Hematopoietic multipotent progenitor cell treated with erythropoietin and hydrocortisone succinate and interleukin-3 and kit ligand, for 17 days (in vitro differentiated cells): ENCODE measurements at regions not wholly inside any gene's neighbourhood (a gene's known extent, or its start where the extent isn't known, plus 50 kb on each side); places are given as distances from the start of the nearest gene placed in this dataset.
"Not testable (repeated sequence)": the region's sequence is repeated elsewhere in the genome, so short reads cannot be mapped to it uniquely, and the experiment has no call there.

ENCODE experiments used
- DNase-seq: peaks from one replicate; pipeline ENCODE4 v3.0.0-alpha.2; 2015; ENCODE audit warnings: low spot score

DNA sequence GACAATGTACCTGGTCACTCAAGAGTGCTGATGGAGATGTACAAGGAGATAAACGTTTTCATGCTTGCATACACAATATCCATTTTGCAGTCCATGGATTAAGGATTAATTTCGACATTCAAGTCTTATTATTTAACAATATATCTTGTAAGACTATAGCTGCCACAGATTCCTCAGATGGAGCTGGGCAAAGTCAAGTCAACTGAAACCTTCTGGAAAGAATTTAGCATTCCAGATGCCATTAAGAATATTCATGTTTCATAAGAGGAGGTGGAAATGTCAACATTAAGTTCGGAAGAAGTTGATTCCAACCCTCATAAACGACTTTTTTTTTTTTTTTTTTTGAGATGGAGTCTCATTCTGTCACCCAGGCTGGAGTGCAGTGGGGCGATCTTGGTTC lies 126.0 kb downstream of the SHANK2 start:
- not testable (repeated sequence) for DNase-seq

GRCh38 chr11:71125150-71125549 lies 127.2 kb downstream of the SHANK2 start:
- no peak for DNase-seq

DNA sequence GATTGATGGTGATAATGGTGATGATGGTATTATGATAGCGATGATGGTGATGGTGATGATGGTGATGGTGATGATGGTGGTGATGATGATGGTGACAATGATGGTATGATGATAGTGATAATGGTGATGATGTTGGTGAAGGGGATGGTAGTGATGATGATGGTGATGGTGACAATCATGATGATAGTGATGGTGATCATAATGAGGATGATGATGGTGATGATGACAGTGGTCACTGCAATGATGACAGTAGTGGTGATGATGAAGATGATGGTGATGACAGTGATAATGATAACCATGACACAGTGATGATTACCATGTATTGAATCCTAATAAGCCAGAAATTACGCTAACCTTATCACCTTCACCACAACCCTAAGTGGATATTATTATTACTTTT lies 128.2 kb downstream of the SHANK2 start:
- no peak for DNase-seq

DNA sequence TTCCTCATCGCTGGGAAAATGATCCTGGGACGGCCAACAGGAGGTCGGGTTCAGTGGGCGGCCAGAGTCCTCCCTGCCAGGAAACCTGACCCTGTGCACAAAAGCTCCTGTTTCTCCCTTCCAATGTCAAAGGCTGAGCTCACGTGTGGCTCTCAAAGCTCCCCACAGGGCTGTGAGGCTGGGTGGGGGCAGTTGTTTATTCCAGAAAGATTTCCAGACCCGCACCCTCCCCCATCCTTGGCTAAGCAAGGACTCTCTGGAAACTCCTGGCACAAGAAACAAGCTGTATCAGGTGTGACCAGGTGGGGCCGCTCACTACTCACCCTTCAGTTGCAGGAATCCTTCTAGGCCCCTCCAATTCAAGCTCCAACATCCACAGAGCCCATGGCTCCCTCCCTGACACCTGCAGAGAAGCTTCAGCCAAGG lies 131.9 kb downstream of the SHANK2 start:
- DNase-seq = no peak

DNA sequence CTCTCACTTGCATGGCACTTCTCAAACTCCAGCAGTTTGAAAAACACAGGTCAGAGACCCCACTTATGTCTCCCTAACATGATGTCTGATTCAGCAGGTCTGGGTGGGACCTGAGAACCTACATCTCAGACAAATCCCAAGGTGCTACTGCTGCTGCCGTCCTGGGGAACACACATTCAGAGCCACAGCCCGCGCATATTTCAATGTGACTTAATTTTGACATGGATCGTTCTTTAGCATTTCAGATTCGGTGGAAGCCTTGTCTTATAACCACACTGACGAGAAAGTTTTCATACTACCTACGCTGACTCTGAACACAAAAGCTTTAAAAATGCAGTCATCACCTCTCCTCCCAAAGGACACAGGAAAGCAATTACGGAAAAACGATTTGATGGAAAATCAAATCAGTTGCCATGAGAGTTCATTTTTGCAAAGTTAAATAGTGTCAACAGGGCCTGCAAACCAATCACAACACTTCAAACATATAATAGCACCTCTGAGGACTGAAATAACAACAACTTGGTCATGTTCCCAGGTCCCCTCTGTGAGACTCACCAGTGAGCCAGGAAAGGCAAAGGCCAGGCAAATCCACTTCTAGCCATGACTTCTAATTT lies 132.6 kb downstream of the SHANK2 start:
- DNase-seq = no peak

GRCh38 chr11:71118671-71119250 lies 133.6 kb downstream of the SHANK2 start:
- DNase-seq = no peak

- no peak for DNase-seq
Measured at GRCh38 chr11:71117311-71117710, 135.1 kb downstream of the SHANK2 start.

DNA sequence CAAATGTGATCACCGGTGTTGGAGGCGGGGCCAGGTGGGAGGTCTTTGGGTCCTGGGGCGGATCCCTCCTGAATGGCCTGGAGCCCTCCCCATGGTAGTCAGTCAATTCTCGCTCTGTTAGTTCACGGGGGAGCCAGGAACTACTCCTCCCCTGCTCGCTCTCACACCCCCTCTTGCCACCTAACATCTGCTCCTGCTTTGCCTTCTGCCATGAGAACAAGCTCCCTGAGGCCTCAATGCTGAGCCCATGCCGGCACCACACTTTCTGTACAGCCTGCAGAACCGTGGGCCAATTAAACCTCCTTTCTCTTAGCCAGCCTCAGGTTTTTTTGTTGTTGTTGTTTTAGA lies 135.7 kb downstream of the SHANK2 start:
- DNase-seq = no peak

- DNase-seq = no peak
Measured at GRCh38 chr11:71115770-71116692, 136.3 kb downstream of the SHANK2 start.

- DNase-seq = no peak
Measured at GRCh38 chr11:71114124-71114851, 138.1 kb downstream of the SHANK2 start.

DNA sequence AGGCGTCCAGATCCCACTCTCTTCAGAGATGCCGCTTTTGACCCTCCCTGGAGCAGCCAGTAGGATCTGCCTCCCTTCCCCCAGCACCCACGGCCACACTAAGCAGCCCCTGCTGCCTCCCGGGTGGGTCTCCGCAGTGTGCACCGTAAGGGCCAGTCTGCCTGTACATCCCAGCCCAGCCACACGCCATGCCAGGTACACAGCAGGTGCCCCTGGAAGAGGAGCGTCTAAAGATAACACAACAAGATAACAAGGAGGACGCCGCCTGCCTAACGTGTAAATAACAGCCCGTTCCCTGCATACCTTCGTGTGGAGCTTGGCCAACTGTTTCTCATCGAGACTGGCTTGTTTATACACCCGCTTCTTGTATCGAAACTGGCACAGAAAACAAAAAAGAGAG lies 139.4 kb downstream of the SHANK2 start:
- DNase-seq = no peak

DNA sequence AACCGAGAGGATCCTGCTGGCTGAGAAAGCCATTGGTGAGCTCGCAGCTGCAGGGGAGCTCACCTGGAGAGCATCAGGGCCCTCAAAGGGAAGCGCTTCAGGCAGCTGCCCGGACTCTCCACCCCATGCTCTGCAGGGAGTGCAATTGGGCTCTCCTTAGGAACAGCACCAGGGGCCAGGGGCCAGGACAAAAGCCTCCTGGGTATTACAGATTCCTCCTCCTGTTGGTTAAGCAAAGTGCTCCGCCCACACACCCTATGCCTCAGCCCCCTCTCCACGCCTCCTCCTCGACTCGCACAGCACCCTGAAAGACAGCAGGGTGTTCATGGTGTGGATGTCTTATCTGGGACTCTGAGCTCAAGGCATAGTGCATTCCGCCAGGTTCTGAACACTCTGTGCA lies 139.9 kb downstream of the SHANK2 start:
- no peak for DNase-seq

- no peak for DNase-seq
Measured at GRCh38 chr11:71109586-71109985, 142.8 kb downstream of the SHANK2 start.

GRCh38 chr11:71109186-71109585 lies 143.2 kb downstream of the SHANK2 start:
- no peak for DNase-seq

DNA sequence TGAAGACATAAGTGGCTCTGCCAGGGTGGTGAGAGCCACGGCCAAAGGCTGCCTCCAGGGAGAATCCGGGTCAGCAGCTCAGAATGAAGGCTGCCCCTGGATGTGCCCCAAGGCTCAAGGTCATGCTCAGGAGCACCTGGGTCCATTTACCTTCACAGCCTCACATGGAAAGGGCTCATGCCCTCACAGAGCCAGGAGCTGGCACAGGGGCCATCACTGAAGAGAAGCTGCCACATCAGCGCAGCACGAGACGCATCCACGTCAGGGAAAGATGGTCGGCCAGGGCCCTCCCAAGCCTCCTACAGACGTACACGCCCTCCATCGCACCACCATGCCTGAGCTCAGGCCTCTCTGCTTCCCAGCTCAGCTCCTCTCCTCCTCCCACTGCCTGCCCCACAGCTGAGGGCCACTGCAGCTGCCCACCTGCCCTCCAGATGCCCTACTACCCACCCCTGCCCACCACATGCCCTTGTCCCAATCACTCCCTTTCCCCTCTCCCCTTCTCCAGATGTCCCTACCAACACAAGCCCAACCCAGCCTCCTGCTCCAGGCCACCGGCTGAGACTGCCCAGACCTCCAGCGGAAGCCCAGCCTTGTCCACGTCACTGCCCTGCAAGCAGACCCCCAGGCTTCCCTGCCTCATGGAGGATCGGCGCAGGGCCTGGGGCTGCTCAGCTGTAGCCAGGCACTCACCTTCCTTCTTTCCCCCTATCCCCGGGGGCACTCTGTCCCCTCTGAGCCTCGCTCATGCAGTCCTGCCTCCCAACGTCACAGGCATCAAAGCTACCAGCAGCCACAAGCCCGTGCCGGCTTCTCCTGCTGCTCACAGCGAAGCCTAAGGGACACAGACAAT lies 144.1 kb downstream of the SHANK2 start:
- no peak for DNase-seq

DNA sequence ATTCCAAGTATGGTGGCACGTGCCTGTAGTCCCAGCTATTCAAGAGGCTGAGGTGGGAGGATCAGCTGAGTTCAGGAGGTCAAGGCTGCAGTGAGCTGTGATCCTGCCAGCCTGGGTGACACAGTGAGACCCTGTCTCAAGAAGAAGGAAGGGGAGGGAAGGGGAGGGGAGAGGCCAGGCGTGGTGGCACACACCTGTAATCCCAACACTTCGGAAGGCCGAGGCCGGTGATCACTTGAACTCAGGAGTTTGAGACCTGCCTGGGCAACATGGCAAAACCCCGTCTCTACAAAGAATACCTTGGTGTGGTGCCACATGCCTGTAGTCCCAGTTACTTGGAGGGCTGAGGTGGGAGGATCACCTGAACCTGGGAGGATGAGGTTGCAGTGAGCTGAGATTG lies 145.7 kb downstream of the SHANK2 start:
- DNase-seq = no peak

DNA sequence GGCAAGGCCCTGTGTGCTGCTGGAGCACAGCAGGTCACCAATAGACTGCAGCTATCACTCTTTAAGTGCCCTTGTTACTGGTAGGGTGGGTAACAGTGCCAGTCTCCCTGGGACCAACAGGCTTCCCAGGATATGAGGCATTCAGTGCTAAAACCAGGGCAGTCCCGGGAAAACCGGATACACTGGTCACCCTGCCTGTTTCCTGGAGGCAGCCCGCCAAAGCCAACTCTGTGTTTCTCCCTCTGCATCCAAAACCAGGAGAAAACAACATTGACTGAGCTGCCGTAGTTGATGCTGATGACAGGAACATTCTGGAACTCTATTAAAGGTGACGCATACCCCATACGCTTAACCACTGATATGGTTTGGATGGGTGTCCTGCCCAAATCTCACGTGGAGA lies 149.1 kb downstream of the SHANK2 start:
- no peak for DNase-seq

GRCh38 chr11:71102251-71102995 lies 150.0 kb downstream of the SHANK2 start:
- no peak for DNase-seq

GRCh38 chr11:71101606-71102005 lies 150.8 kb downstream of the SHANK2 start:
- no peak for DNase-seq

DNA sequence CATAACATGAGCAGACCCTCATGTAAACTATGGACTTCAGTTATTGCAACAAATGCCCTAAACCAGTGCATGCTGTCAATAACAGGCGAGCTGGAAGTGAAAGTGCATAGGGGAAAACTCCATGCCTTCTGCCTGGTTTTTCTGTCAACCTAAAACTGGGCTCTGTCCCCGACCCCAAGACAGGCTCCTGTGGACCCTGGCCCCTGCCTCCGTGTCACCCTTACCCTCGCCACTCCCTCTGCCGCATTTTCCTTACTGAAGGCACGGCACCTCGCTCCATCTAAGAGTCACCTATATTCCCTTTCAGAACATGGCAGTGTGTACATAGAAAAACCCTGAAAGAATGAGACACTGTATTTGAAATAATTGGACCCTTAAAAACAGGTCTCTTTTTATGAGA lies 151.3 kb downstream of the SHANK2 start:
- DNase-seq = no peak

GRCh38 chr11:71098776-71099175 lies 153.6 kb downstream of the SHANK2 start:
- DNase-seq = no peak
